ENCODE measurements at regions not wholly inside any gene's neighbourhood (a gene's known extent, or its start where the extent isn't known, plus 50 kb on each side); places are given as distances from the start of the nearest gene placed in this dataset.

DNA sequence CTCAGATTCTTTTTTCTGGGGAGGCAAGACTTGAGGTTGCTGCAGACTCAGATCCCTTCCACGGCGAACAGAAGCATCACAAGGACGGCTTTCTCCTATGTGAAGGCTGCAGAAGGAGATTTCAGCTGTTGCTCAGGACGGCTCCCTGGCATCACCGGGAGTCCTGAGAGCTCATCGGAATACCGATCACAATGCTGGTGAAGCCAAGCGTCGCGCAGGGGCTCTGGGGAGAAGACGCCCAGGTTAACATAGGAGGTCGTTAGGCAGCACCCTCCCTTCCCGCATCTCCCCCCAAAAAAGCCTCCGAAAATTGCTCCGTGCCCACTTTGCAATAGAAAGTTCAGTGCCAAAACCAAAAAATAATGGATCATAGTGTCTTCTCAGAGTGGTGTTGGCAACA is 127.2 kb upstream of the TMEM132D start:
- no peak for DNase-seq (ENCODE audit: low spot score in 2 of 2, unreplicated experiment in 2 of 2)
- Mint-ChIP-seq H3K27me3 (ENCODE audit: low read depth) (peaks cover 91% of the 10 kb centered on the region), H3K4me3 (no peak overlapping the region), H3K4me1 (no peaks in the 10 kb centered on the region), H3K27ac (no peak overlapping the region), H3K9me3 (no peaks in the 10 kb centered on the region), H3K36me3 (no peaks in the 10 kb centered on the region)
- TF ChIP-seq, protein P1, sequence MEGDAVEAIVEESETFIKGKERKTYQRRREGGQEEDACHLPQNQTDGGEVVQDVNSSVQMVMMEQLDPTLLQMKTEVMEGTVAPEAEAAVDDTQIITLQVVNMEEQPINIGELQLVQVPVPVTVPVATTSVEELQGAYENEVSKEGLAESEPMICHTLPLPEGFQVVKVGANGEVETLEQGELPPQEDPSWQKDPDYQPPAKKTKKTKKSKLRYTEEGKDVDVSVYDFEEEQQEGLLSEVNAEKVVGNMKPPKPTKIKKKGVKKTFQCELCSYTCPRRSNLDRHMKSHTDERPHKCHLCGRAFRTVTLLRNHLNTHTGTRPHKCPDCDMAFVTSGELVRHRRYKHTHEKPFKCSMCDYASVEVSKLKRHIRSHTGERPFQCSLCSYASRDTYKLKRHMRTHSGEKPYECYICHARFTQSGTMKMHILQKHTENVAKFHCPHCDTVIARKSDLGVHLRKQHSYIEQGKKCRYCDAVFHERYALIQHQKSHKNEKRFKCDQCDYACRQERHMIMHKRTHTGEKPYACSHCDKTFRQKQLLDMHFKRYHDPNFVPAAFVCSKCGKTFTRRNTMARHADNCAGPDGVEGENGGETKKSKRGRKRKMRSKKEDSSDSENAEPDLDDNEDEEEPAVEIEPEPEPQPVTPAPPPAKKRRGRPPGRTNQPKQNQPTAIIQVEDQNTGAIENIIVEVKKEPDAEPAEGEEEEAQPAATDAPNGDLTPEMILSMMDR (IDR thresholded peaks at IDR 0.05; ENCODE audit: unreplicated experiment): no peak

DNA sequence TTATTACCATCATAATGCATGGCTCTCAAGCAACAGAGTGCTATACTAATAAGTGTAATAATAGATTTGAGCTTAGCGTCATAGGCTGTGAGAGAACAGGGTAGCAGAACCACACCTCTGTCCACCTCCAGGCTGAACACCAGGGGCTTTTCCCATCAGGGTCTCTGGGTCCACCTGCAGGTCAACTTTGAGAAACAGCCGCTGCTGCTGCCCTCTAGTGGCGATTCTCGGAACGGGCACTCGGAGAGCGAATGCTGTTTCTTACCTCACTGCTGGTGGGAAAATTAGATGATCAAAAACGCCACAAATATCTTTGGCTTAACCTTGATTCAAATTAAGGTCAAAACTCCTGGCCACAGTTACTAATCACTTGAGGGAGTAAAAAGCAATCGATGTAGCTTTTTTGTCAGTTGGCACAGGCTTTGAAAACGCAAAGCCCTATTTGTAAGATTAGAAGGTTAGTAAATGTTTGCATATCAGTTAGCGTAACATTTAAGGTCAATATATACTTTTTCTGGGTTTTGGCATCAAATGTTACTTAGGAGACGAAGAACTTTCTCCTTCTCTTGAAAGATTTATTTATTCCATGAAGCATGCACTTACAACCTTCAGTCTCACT is 127.9 kb upstream of the TMEM132D start:
- Mint-ChIP-seq H3K27me3 (ENCODE audit: low read depth) (peaks cover 89% of the 10 kb centered on the region), H3K27ac (no peak overlapping the region), H3K36me3 (no peaks in the 10 kb centered on the region), H3K9me3 (no peaks in the 10 kb centered on the region), H3K4me3 (no peak overlapping the region), H3K4me1 (no peaks in the 10 kb centered on the region)
- peak in 1 of 2 experiments; percentile 84 for DNase-seq (ENCODE audit: low spot score in 2 of 2, unreplicated experiment in 2 of 2)
- TF ChIP-seq, protein P1 (IDR thresholded peaks at IDR 0.05; ENCODE audit: unreplicated experiment): peak; percentile 96

DNA sequence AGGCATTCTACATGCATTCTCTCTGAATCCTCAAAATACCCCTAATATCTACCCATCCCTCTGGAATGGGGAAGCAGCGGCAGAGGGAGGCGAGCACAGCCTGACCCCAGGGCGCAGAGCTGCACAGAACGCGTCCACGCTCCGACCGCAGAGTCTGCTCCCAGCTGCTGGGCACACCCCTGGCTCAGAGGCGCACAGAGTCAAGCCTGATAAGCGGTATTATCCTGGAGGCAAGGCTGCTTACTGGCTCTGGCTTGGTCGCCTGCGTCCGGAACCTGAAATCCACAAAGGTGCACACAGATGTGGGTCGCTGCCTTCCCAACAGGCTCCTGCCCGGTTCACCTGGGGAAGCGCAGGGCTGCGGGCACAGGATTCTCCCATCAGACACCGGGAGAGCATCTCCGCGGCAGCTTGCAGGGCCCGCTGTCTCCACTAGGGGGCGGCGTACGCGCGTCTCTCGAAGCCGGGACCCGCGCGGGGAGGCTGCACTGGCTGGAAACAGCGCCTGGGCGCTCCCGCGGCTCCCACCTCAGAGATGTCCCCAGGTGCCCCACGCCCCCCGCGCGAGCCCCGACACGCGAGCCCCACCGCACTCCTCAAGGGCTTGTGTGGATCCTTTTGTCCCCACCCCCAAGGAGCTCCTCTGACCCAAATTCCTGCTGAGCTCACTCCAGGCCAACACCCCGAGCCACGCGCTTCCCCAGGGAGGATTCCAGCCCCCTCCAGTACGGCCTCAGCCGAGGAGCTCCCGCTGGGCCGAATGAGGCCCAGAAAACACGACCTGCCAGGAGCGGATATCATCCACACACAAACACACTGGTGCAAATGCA is 120.1 kb upstream of the FZD10 start:
- no peak overlapping the region for H3K27ac Mint-ChIP-seq
- H3K4me1 Mint-ChIP-seq: no peaks in the 10 kb centered on the region
- TF ChIP-seq, protein P1 (IDR thresholded peaks at IDR 0.05; ENCODE audit: unreplicated experiment): peak; percentile 97

DNA sequence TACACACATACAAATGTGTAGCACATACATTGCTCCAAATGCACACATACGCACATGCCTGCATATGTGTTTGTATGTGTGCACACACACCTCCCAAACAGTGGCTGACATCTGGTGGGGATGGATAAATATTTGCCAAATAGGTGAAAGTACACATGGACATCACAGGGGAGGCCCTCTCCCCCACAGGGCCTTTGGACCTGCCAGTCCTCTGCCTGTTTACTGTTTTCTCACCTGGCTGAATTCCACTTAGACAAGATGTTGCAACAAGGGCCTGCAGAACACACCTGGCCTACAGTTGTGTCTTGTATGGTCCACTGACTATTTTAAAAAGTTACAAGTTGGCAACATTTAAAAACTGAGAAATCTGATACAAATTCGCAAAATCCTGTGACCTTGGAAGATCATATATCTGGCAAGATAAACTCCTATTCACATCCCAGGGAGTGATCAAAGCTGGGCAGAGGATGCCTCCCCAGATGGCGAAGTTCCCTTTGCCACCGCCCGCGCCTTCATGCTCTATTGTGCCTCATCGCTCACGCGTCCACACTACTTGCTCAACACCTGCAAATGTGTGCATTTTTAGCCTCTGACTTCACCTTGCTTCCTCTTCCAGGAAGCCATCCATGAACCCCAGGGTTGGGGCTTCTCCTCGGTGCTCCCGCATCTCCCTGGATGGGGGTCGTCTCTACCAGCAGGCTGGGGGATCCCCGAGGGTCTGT is 118.4 kb upstream of the FZD10 start:
- no peaks in the 10 kb centered on the region for H3K36me3 Mint-ChIP-seq
- no peaks in the 10 kb centered on the region for H3K9me3 Mint-ChIP-seq
- H3K27ac Mint-ChIP-seq: no peak overlapping the region
- no peak overlapping the region for H3K4me3 Mint-ChIP-seq
- DNase-seq (ENCODE audit: low spot score in 2 of 2, unreplicated experiment in 2 of 2): no peak
- peaks cover 93% of the 10 kb centered on the region for H3K27me3 Mint-ChIP-seq (ENCODE audit: low read depth)
- H3K4me1 Mint-ChIP-seq: no peaks in the 10 kb centered on the region
- TF ChIP-seq, protein P1 (IDR thresholded peaks at IDR 0.05; ENCODE audit: unreplicated experiment): no peak

More for the DNA sequence above, 120.1 kb upstream of the FZD10 start:
- Mint-ChIP-seq H3K36me3 (no peaks in the 10 kb centered on the region), H3K4me3 (no peak overlapping the region), H3K9me3 (no peaks in the 10 kb centered on the region), H3K27me3 (ENCODE audit: low read depth) (peaks cover 94% of the 10 kb centered on the region)
- DNase-seq (ENCODE audit: low spot score in 2 of 2, unreplicated experiment in 2 of 2): peak; percentile 55 to 87

DNA sequence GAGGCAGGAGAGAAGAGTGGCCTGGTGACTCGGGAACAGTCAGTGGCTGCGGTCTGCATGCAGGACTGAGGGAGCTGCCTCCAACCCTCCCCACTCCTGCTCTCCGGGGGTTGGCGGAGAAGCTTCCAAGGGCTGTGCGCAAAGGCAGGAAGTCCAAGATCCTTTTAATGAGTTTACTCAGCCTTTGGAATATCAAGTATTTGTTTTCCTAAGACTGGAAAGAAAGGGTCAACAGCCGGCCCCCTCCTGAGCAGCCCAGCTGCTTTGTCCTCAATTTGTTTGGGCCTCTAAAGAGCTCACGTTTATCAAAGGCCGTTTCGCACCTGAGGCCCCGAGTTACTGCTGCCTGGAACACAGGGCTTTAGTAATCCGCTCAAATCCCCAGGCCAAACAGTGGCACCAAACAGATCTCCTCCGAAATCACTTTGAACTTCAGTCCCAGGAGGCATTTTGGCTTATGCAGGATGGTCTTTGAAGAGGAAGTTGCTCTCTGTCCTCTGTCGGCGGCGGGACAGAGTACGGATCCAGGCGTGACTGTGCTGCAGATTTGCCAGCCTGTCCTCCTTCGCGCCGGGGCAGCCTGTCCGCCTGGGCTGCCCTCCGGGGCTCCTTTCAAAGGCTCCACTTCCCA is 117.2 kb upstream of the FZD10 start:
- Mint-ChIP-seq H3K36me3 (no peaks in the 10 kb centered on the region), H3K4me1 (no peaks in the 10 kb centered on the region), H3K27me3 (ENCODE audit: low read depth) (peaks cover 92% of the 10 kb centered on the region), H3K9me3 (no peaks in the 10 kb centered on the region), H3K4me3 (no peak overlapping the region), H3K27ac (no peak overlapping the region)
- no peak for DNase-seq (ENCODE audit: low spot score in 2 of 2, unreplicated experiment in 2 of 2)
- TF ChIP-seq, protein P1 (IDR thresholded peaks at IDR 0.05; ENCODE audit: unreplicated experiment): no peak

Measured in mesothelial cell of epicardium (in vitro differentiated cells).